ENCODE measurements at regions not wholly inside any gene's neighbourhood (a gene's known extent, or its start where the extent isn't known, plus 50 kb on each side); places are given as distances from the start of the nearest gene placed in this dataset.

- DNase-seq (ENCODE audit: low read depth), result no peak
These were observed 1153.2 kb downstream of the BCL11B start for GRCh38 chr14:98118749-98119148.

GRCh38 chr14:98119739-98120138 is 1152.3 kb downstream of the BCL11B start:
- no peak for DNase-seq (ENCODE audit: low read depth)

DNA sequence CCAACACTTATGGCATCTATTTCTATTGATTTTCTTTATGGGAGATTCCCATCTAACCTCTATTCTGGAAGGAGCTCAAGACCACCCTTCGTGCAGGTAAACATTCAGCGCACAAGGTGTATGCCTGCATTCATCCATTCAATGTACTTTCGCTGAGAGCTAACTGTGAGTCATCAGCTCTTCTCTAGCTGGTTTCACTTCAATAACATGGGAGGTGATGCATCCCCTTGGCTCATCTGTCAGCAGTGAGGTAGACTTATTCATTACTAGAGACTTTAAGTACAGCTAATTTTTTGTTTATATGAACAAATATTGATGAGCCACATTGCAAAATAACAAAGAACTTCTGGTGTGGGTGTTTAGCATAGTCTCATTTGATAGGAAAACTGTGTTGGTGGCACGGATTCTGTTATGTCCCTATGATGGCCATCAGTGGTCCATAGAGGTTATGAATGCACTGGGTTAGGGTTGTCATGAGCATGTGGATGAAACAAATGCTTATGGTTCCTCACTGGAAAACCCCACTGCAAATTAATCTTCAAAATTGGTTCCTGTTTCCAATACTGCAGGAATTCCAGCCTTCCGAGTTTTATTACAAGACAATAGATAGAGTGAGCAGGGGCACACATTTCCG is 1151.0 kb downstream of the BCL11B start:
- no peak for DNase-seq (ENCODE audit: low read depth)

DNA sequence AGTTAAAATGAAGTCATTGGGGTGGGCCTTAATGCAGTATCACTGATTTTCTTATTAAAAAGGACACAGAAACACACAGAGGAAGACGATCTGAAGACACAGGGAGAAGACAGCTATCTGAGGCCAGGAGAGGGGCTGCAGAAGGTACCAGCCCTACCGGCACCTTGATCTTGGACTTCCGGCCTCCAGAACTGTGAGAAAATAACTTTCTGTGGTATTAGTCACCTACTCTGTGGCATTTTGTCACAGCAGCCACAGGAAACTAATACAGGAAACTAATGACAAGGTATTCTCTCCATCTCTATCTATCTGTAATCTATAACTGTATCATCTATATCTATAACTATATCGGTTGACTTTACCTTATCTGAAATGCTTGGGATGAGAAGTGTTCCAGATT is 1149.5 kb downstream of the BCL11B start:
- no peak for DNase-seq (ENCODE audit: low read depth)

DNA sequence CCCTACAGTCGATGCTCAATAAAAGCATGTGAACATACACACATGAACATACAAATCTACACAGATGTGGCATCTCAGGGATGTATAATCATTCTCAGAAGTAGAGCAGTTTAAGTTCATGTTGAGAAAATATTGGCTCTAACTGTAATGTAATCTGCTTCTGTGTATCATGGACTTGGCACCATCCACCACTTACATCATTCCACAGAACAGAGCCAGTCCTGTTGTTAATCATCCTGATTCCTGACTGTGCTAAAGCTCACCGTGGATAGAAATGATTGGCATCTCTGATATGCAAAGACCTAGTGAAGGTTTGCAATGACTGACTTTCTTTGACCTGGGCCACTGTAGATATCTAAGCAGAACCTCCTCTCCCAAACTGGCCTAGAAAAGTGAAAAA is 1141.3 kb downstream of the BCL11B start:
- DNase-seq (ENCODE audit: low read depth), result no peak

DNA sequence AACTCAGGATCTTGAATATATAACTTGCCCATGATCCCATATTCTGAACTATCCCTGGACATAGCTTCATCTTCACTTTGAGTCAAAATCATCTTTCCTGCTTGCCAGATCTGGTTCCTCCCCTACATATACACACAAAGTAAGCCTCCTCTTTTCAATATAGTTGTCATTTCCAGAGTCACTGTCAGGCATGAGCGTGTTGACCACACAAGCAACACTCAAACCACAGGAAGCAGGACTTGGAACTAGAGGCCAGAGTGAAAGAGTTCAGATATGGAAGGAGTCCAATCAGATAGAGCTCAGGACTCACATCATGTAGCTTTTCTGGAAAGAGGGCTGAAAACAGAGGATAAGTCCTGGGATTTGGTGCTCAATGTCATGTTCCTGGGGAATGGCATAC is 1140.6 kb downstream of the BCL11B start:
- DNase-seq (ENCODE audit: low read depth), result no peak

GRCh38 chr14:98133806-98134205 is 1138.2 kb downstream of the BCL11B start:
- no peak for DNase-seq (ENCODE audit: low read depth)

DNA sequence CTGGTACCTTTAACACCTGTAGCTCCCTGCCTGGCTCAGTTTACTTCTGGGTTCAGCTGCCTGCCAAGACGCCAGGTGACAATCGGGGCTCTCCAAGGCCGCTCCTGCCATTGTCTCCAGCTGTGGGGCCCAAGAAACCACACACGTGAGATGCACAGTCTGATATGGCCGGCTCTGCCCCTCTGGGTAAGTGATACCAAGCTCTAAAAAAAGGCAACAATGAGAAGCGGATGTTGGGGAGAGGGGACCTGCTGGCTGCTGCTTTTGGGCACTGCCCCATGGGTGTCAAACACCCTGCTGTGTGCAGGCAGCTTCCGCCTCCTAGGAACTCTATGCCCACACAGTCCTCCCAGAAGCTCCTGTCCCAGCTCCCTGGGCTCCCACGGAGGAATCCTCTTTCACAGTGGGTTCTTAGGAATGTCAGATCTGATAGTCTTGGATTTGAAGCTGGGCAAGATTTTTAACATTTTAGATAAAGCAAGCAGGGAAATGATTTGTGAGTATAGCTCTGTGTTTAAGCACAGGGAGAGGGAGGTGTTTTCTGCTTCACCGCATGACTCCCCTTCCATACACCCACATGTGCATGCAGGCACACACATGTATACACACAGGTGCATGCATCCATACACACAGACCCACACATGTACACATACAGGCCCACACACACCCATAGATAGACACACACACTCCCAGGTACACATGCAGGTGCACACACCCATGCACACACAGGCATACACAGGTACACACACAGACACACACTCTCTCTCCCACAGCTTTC is 1135.8 kb downstream of the BCL11B start:
- no peak for DNase-seq (ENCODE audit: low read depth)

GRCh38 chr14:98137131-98138025 is 1134.6 kb downstream of the BCL11B start:
- no peak for DNase-seq (ENCODE audit: low read depth)

DNA sequence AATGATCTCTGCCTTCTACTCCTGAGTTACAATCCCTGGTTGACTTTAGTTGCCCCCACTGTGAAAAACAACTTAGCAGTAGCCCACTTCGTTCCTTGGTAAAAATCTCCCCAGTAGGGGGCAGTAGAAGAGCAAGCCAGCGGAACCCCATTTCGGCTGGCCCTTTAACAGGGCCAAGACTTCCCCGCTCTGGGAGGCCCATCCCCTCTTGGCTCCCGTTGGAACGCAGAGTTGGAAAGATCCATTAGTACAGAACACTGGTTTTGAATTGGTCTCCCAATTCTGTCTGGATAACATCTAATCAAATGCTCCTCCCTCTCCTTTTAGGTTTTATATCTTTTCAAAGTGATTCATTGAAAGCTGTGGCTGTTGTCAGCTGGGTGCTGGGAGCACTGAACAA is 1133.3 kb downstream of the BCL11B start:
- DNase-seq (ENCODE audit: low read depth), result no peak

DNA sequence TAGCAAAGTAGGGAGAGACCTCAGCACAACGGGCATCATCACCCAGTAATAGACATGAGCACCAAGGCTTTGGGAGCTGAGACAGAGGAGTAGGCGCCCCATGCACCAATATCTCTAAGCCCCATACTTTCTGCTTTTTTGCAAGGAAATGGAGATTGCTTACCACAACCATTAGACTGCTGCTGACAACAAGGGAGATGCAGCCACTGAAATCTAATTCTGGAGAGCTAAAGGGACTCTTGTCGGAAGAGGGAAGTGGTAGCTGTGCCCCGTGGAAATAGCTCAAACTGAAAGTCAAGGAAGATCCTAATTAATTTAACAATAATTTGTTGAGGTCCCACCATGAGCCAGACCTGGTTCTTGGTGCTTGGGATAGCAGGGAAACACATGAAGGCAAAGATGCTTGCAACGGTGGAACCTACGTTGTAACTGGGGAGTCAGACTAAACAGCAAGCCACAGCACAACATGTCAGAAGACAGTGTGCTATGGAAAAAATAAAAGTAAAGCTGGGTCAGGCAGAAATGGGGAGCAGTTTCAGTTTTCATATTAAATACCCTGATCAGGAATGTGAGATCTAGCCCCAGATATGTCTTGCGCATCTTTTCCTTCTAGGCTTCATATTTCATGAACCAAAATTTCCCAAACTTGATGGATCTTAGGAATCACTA is 1131.0 kb downstream of the BCL11B start:
- no peak for DNase-seq (ENCODE audit: low read depth)

- no peak for DNase-seq (ENCODE audit: low read depth)
These were observed 1128.4 kb downstream of the BCL11B start for GRCh38 chr14:98143566-98143965.

DNA sequence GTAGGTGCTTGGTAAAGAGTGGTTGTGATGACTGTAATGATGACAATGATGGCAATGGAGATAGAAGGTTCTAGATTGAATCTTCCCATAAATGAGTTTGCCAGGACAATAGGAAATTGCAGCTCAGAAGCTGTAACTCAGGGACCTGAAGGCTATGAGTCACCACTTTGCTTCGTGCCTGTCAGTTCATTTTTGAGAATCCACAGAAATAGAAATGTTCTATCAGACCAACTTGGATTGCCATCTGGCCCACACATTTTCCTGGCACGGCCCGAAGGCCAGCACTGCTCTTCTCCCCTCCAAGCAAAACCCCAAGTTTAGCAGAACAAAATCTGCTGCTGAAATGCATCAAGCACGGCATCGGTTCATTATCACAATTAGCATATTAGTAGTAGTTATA is 1127.0 kb downstream of the BCL11B start:
- no peak for DNase-seq (ENCODE audit: low read depth)

GRCh38 chr14:98146416-98146815 is 1125.6 kb downstream of the BCL11B start:
- DNase-seq (ENCODE audit: low read depth), result no peak

GRCh38 chr14:98154254-98154653 is 1117.7 kb downstream of the BCL11B start:
- no peak for DNase-seq (ENCODE audit: low read depth)

DNA sequence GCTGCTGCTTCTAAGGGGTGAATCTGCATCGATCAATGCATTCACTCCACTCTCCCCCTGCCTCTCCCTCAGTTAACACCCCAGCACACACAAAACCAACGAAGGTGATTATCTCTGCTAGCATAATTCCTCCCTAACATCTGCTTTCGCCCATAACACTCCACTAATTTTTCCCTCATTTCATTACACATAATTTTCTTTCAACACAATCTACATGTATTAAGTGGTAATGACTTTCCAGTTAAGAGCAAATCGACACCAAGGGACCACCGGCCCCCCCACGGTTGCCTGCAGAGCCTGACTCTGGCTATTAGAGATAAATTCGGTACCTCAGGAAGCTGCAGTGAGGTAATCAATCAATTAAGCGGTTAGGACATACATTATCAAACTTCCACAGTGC is 1115.6 kb downstream of the BCL11B start:
- no peak for DNase-seq (ENCODE audit: low read depth)

DNA sequence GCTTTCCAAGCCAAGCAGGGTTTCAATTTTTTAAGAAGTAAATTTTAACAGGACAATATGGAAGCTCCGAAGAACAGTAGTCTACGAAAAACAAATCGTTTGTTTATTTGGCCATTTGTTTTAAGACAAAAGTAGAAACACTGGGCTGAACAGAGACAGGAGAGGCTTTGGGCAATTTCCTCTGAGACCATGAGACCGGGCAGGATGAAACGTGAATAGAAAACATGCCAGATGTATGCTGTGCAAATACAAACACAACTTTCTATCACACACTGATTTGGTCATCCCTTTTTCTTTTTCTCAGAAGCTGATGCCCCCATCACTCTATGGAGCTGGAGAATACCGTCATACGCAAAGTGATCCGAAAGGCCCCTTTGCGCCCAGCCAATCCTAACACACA is 1111.1 kb downstream of the BCL11B start:
- no peak for DNase-seq (ENCODE audit: low read depth)

GRCh38 chr14:98161356-98161755 is 1110.6 kb downstream of the BCL11B start:
- DNase-seq (ENCODE audit: low read depth), result no peak

GRCh38 chr14:98162856-98163805 is 1108.9 kb downstream of the BCL11B start:
- DNase-seq (ENCODE audit: low read depth), result no peak

GRCh38 chr14:98163873-98164272 is 1108.1 kb downstream of the BCL11B start:
- no peak for DNase-seq (ENCODE audit: low read depth)

DNA sequence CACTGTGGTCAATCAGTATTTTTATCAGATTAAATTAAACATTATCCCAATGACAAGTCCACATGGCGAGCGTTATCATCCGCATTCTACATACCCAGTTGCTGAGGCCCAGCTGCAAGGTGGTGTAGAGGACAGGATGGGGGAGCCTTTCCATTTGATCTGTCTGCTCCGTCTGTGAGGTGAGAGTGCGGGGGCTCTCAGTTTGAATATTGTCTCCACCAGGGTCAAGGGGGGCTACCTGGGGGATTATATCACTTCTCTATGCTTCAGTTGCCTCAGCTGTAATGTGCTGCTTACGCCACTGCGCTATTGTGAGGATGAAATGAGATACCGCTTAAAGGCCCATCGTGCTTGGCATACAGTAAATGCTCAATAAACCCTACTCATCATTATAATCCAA is 1106.0 kb downstream of the BCL11B start:
- no peak for DNase-seq (ENCODE audit: low read depth)

All from fibroblast of gingiva (primary cell).